ENCODE measurements at regions not wholly inside any gene's neighbourhood (a gene's known extent, or its start where the extent isn't known, plus 50 kb on each side); places are given as distances from the start of the nearest gene placed in this dataset.

DNA sequence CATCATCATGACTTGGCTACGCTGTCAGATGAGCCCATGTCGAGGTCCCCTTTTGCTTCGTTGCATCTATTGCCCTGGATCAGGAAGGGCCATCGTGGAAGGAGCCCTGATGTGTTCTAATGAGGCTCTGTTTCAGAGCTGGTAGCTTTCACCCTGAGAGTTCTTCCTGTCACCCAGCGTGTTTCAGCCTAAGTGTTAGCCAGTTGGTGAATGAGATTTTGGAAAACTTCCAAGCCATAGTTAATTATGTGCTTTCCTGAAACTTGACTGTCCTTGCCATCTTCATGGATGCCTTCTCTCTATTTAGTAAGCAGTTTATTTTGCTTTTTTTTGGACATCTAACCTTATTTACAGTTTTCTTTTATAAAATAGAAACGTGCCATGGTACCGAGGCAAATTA lies 1695.4 kb upstream of the WWC1 start:
- H3K4me3 Mint-ChIP-seq (ENCODE audit: unreplicated experiment), result no peak overlapping the region
- intact Hi-C loops (cut with micrococcal nuclease), result no loop called here
- POLR2A ChIA-PET, result interaction anchor here (0.7 to 1.1 kb wide), 3 partner anchors 16 to 342 kb away, joined by 3 to 4 read pairs (median 4); no protein-coding TSS in a partner anchor
- BruUV-seq (replicated peaks), result no TSS peak
- TF ChIP-seq, protein P1, sequence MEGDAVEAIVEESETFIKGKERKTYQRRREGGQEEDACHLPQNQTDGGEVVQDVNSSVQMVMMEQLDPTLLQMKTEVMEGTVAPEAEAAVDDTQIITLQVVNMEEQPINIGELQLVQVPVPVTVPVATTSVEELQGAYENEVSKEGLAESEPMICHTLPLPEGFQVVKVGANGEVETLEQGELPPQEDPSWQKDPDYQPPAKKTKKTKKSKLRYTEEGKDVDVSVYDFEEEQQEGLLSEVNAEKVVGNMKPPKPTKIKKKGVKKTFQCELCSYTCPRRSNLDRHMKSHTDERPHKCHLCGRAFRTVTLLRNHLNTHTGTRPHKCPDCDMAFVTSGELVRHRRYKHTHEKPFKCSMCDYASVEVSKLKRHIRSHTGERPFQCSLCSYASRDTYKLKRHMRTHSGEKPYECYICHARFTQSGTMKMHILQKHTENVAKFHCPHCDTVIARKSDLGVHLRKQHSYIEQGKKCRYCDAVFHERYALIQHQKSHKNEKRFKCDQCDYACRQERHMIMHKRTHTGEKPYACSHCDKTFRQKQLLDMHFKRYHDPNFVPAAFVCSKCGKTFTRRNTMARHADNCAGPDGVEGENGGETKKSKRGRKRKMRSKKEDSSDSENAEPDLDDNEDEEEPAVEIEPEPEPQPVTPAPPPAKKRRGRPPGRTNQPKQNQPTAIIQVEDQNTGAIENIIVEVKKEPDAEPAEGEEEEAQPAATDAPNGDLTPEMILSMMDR (IDR thresholded peaks at IDR 0.05; ENCODE audit: unreplicated experiment), result no peak
- H3K9me3 Mint-ChIP-seq (ENCODE audit: unreplicated experiment), result no peaks in the 10 kb centered on the region
- no peak overlapping the region for H3K27ac Mint-ChIP-seq (ENCODE audit: low read depth, unreplicated experiment)
- no peaks in the 10 kb centered on the region for H3K27me3 Mint-ChIP-seq (ENCODE audit: insufficient read depth, unreplicated experiment)
- no peaks in the 10 kb centered on the region for H3K36me3 Mint-ChIP-seq (ENCODE audit: insufficient read depth, unreplicated experiment)
- CTCF ChIA-PET, result interaction anchor here (0.5 to 1.6 kb wide), 3 partner anchors 8 to 141 kb away, joined by 3 to 5 read pairs (median 3); no protein-coding TSS in a partner anchor
- peaks cover 13% of the 10 kb centered on the region for H3K4me1 Mint-ChIP-seq (ENCODE audit: insufficient read depth, unreplicated experiment)
- DNase-seq (ENCODE audit: unreplicated experiment), result no peak

DNA sequence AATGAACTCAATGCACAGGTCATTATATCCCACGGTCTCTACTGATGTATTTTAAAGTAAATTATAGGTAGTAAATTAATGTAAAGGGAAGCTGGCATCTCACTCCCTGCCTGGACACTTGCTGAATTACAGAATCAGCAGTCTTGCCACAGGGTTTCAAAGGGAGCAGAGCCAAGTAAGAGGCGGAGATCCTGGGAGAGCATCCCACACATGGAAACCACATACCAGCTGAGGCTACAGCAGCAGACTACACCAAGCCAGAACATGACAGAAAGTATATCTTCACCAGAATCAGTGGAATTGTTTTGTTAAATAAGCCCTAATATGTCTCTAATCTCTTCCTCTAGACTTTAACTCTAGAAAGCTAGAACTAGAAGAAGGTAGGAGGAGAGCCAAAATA lies 1689.2 kb upstream of the WWC1 start:
- ChIA-PET CTCF (interaction anchor here (0.8 kb wide), 1 partner anchor 974 kb away, joined by 3 read pairs; no protein-coding TSS in a partner anchor), POLR2A (no interaction called here)
- Mint-ChIP-seq H3K27ac (ENCODE audit: low read depth, unreplicated experiment) (no peak overlapping the region), H3K36me3 (ENCODE audit: insufficient read depth, unreplicated experiment) (peaks cover 4% of the 10 kb centered on the region), H3K4me1 (ENCODE audit: insufficient read depth, unreplicated experiment) (no peaks in the 10 kb centered on the region), H3K27me3 (ENCODE audit: insufficient read depth, unreplicated experiment) (no peaks in the 10 kb centered on the region), H3K9me3 (ENCODE audit: unreplicated experiment) (peaks cover 8% of the 10 kb centered on the region), H3K4me3 (ENCODE audit: unreplicated experiment) (no peak overlapping the region)
- intact Hi-C loops (cut with micrococcal nuclease), result no loop called here
- no peak for DNase-seq (ENCODE audit: unreplicated experiment)
- TF ChIP-seq, protein P1 (IDR thresholded peaks at IDR 0.05; ENCODE audit: unreplicated experiment), result no peak
- BruUV-seq (replicated peaks), result no TSS peak

DNA sequence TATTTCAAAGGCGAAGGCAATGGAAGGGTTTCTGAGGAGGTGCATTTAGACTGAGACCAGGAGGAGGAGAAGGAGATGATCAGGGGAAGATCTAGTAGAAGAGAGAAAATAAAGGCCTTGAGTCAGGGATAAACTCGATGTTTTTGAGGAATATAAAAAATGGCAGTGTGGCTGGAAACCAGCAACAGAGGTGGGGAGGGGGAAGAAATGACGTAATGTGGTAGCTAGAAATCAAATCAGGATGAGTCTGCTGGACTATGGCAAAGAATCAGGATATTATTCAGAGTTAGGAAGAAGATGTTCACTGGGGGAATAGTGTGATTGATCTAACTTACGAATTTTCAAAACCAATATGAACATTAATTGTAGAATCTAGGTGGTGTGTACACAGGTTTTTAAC lies 1673.9 kb upstream of the WWC1 start:
- H3K27ac Mint-ChIP-seq (ENCODE audit: low read depth, unreplicated experiment), result no peak overlapping the region
- no peak overlapping the region for H3K4me3 Mint-ChIP-seq (ENCODE audit: unreplicated experiment)
- no peak for DNase-seq (ENCODE audit: unreplicated experiment)
- no peaks in the 10 kb centered on the region for H3K4me1 Mint-ChIP-seq (ENCODE audit: insufficient read depth, unreplicated experiment)
- no peaks in the 10 kb centered on the region for H3K36me3 Mint-ChIP-seq (ENCODE audit: insufficient read depth, unreplicated experiment)
- ChIA-PET CTCF (no interaction called here), POLR2A (interaction anchor here (0.6 to 1.1 kb wide), 2 partner anchors 21 to 1013 kb away, joined by 3 read pairs; no protein-coding TSS in a partner anchor)
- H3K9me3 Mint-ChIP-seq (ENCODE audit: unreplicated experiment), result peaks cover 11% of the 10 kb centered on the region
- no TSS peak for BruUV-seq (replicated peaks)
- no peaks in the 10 kb centered on the region for H3K27me3 Mint-ChIP-seq (ENCODE audit: insufficient read depth, unreplicated experiment)
- TF ChIP-seq, protein P1 (IDR thresholded peaks at IDR 0.05; ENCODE audit: unreplicated experiment), result no peak
- intact Hi-C loops (cut with micrococcal nuclease), result no loop called here

DNA sequence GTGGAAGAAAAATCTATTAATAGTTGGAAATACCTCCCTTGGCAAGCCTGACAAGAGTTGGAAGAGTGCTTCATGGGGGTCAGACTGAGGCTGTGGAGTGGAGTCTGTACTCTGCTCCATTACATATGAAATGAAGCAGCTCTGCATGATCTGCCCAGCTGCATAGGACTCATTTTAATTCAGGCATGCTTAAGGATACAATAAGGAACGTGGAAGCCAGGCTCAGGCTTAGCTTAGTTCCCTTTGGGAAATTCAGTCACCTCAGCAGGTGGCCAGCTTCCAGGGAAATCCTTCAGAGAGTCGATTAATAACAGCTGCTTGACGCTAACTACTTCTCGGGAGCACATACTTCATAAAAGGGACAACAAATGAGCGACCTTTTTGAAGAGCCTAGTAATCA lies 1672.9 kb upstream of the WWC1 start:
- H3K4me3 Mint-ChIP-seq (ENCODE audit: unreplicated experiment), result no peak overlapping the region
- no TSS peak for BruUV-seq (replicated peaks)
- CTCF ChIA-PET, result interaction anchor here (0.6 kb wide), 1 partner anchor 1340 kb away, joined by 3 read pairs; no protein-coding TSS in a partner anchor
- peaks cover 16% of the 10 kb centered on the region for H3K9me3 Mint-ChIP-seq (ENCODE audit: unreplicated experiment)
- POLR2A ChIA-PET, result no interaction called here
- TF ChIP-seq, protein P1 (IDR thresholded peaks at IDR 0.05; ENCODE audit: unreplicated experiment), result no peak
- H3K27me3 Mint-ChIP-seq (ENCODE audit: insufficient read depth, unreplicated experiment), result no peaks in the 10 kb centered on the region
- DNase-seq (ENCODE audit: unreplicated experiment), result no peak
- intact Hi-C loops (cut with micrococcal nuclease), result no loop called here
- no peak overlapping the region for H3K27ac Mint-ChIP-seq (ENCODE audit: low read depth, unreplicated experiment)
- H3K4me1 Mint-ChIP-seq (ENCODE audit: insufficient read depth, unreplicated experiment), result no peaks in the 10 kb centered on the region
- H3K36me3 Mint-ChIP-seq (ENCODE audit: insufficient read depth, unreplicated experiment), result no peaks in the 10 kb centered on the region

All from MCF 10A (cell line).